ENCODE measurements at regions not wholly inside any gene's neighbourhood (a gene's known extent, or its start where the extent isn't known, plus 50 kb on each side); places are given as distances from the start of the nearest gene placed in this dataset.

- TF ChIP-seq EZH2 (IDR thresholded peaks at IDR 0.05; ENCODE audit: low read length) (no peak), CTCF (optimal IDR thresholded peaks at IDR 0.05 in 1 of 3, IDR thresholded peaks at IDR 0.05 in 1 of 3, conservative IDR thresholded peaks at IDR 0.05 in 1 of 3; ENCODE audit: extremely low read depth in 1 of 3, insufficient read depth in 2 of 3, low read length in 3 of 3) (no peak)
These were observed 210.9 kb downstream of the ZIC1 start for GRCh38 chr3:147619921-147620560.

GRCh38 chr3:147620906-147621305 is 211.7 kb downstream of the ZIC1 start:
- no peaks in the 10 kb centered on the region for H3K9me1 ChIP-seq (ENCODE audit: control insufficient read depth, extremely low read depth, insufficient read depth, low read length)
- no peak overlapping the region for H3K4me3 ChIP-seq (ENCODE audit: control insufficient read depth in 2 of 3, extremely low read depth in 1 of 3, insufficient read depth in 2 of 3, low read depth in 1 of 3, low read length in 3 of 3)
- H3K27ac ChIP-seq (ENCODE audit: control insufficient read depth, insufficient read depth, low read length), result no peak overlapping the region
- H3K9me3 ChIP-seq (ENCODE audit: control insufficient read depth, low read depth, low read length), result no peaks in the 10 kb centered on the region
- H3K36me3 ChIP-seq (ENCODE audit: control insufficient read depth in 2 of 2, extremely low read depth in 1 of 2, insufficient read depth in 2 of 2, low read length in 2 of 2), result no peaks in the 10 kb centered on the region
- DNase-seq (ENCODE audit: low read depth, low spot score) (no peak), FAIRE-seq (no peak)
- no peaks in the 10 kb centered on the region for H3K79me2 ChIP-seq (ENCODE audit: control insufficient read depth, insufficient read depth, low read length)
- H2AFZ ChIP-seq (ENCODE audit: control insufficient read depth, low read length), result no peak overlapping the region
- H3K4me2 ChIP-seq (ENCODE audit: control insufficient read depth, extremely low read depth, insufficient read depth, low read depth, low read length), result no peak overlapping the region
- no peaks in the 10 kb centered on the region for H3K4me1 ChIP-seq (ENCODE audit: control insufficient read depth, extremely low read depth, insufficient read depth, low read length)
- no peak overlapping the region for H3K9ac ChIP-seq (ENCODE audit: control insufficient read depth, extremely low read depth, insufficient read depth, low read length)
- dilution Hi-C loops (cut with MboI; ENCODE audit: extremely low pct_ligation_motif_present, low sequenced_read_pairs), result no loop called here
- TF ChIP-seq CTCF (optimal IDR thresholded peaks at IDR 0.05 in 1 of 3, IDR thresholded peaks at IDR 0.05 in 1 of 3, conservative IDR thresholded peaks at IDR 0.05 in 1 of 3; ENCODE audit: extremely low read depth in 1 of 3, insufficient read depth in 2 of 3, low read length in 3 of 3), result no peak
- H4K20me1 ChIP-seq (ENCODE audit: control insufficient read depth, extremely low read depth, insufficient read depth, low read length), result no peaks in the 10 kb centered on the region
- no peaks in the 10 kb centered on the region for H3K27me3 ChIP-seq (ENCODE audit: control insufficient read depth, extremely low read depth, insufficient read depth, low read length)

More at GRCh38 chr3:147619921-147620560, 210.9 kb downstream of the ZIC1 start:
- no peaks in the 10 kb centered on the region for H3K36me3 ChIP-seq (ENCODE audit: control insufficient read depth in 2 of 2, extremely low read depth in 1 of 2, insufficient read depth in 2 of 2, low read length in 2 of 2)
- H3K79me2 ChIP-seq (ENCODE audit: control insufficient read depth, insufficient read depth, low read length), result no peaks in the 10 kb centered on the region
- no peaks in the 10 kb centered on the region for H3K27me3 ChIP-seq (ENCODE audit: control insufficient read depth, extremely low read depth, insufficient read depth, low read length)
- no peaks in the 10 kb centered on the region for H4K20me1 ChIP-seq (ENCODE audit: control insufficient read depth, extremely low read depth, insufficient read depth, low read length)
- no peak overlapping the region for H3K27ac ChIP-seq (ENCODE audit: control insufficient read depth, insufficient read depth, low read length)
- dilution Hi-C loops (cut with MboI; ENCODE audit: extremely low pct_ligation_motif_present, low sequenced_read_pairs), result no loop called here
- H3K4me2 ChIP-seq (ENCODE audit: control insufficient read depth, extremely low read depth, insufficient read depth, low read depth, low read length), result no peak overlapping the region
- DNase-seq (ENCODE audit: low read depth, low spot score) (no peak), FAIRE-seq (no peak)
- no peaks in the 10 kb centered on the region for H3K9me3 ChIP-seq (ENCODE audit: control insufficient read depth, low read depth, low read length)
- H3K9me1 ChIP-seq (ENCODE audit: control insufficient read depth, extremely low read depth, insufficient read depth, low read length), result no peaks in the 10 kb centered on the region
- no peak overlapping the region for H3K9ac ChIP-seq (ENCODE audit: control insufficient read depth, extremely low read depth, insufficient read depth, low read length)
- no peak overlapping the region for H3K4me3 ChIP-seq (ENCODE audit: control insufficient read depth in 2 of 3, extremely low read depth in 1 of 3, insufficient read depth in 2 of 3, low read depth in 1 of 3, low read length in 3 of 3)
- H3K4me1 ChIP-seq (ENCODE audit: control insufficient read depth, extremely low read depth, insufficient read depth, low read length), result no peaks in the 10 kb centered on the region
- H2AFZ ChIP-seq (ENCODE audit: control insufficient read depth, low read length), result no peak overlapping the region

Measured in keratinocyte (primary cell).